ENCODE measurements at regions not wholly inside any gene's neighbourhood (a gene's known extent, or its start where the extent isn't known, plus 50 kb on each side); places are given as distances from the start of the nearest gene placed in this dataset.

- TF ChIP-seq CTCF (IDR thresholded peaks at IDR 0.05) (no peak), POLR2A (IDR thresholded peaks at IDR 0.05) (no peak), POLR2AphosphoS5 (IDR thresholded peaks at IDR 0.05) (no peak)
These were observed 77.3 kb upstream of the SLC1A3 start for GRCh38 chr5:36529142-36529541.
